Spleen (tissue), 11 donors: ENCODE measurements at regions not wholly inside any gene's neighbourhood (a gene's known extent, or its start where the extent isn't known, plus 50 kb on each side); places are given as distances from the start of the nearest gene placed in this dataset.

Experiments
- DNase-seq: peaks from one replicate; pipeline ENCODE4 v3.0.0-alpha.2; 2020
- H3K27ac ChIP-seq, 8 donors: fragments of 200-600 bp; sonication (generic) in 7 of 8; 1 replicate in 4 of 8; 2 replicates in 4 of 8; pipeline versions ENCODE4 v1.5.0 to v1.8.0; 2016 to 2021; ENCODE audit warnings: inconsistent platforms in 4 of 8, mild to moderate bottlenecking in 4 of 8, moderate library complexity in 1 of 8
- H3K27me3 ChIP-seq, 7 donors: fragments of 200-600 bp; sonication (generic) in 6 of 7; replicated peaks in 1 of 7; 1 replicate in 4 of 7; 2 replicates in 3 of 7; pipeline versions ENCODE4 v1.5.0 to v1.8.0; 2016 to 2021; ENCODE audit warnings: inconsistent platforms in 3 of 7, mild to moderate bottlenecking in 1 of 7
- H3K36me3 ChIP-seq, 6 donors: fragments of 200-600 bp; sonication (generic) in 5 of 6; 1 replicate in 4 of 6; 2 replicates in 2 of 6; pipeline versions ENCODE4 v1.5.0 to v1.8.0; 2016 to 2021; ENCODE audit warnings: inconsistent platforms in 2 of 6
- H3K4me1 ChIP-seq, 6 donors: fragments of 200-600 bp; sonication (generic) in 5 of 6; 1 replicate in 3 of 6; 2 replicates in 3 of 6; pipeline versions ENCODE4 v1.5.0 to v1.8.0; 2016 to 2021; ENCODE audit warnings: inconsistent platforms in 3 of 6
- H3K4me3 ChIP-seq, 8 donors: fragments of 200-600 bp; sonication (generic) in 7 of 8; 1 replicate in 4 of 8; 2 replicates in 4 of 8; pipeline versions ENCODE4 v1.5.0 to v1.8.0; 2016 to 2021; ENCODE audit warnings: inconsistent platforms in 4 of 8, mild to moderate bottlenecking in 4 of 8, moderate library complexity in 2 of 8
- H3K9me3 ChIP-seq, 8 donors: fragments of 200-600 bp; sonication (generic) in 7 of 8; 1 replicate in 4 of 8; 2 replicates in 4 of 8; pipeline versions ENCODE4 v1.5.0 to v1.8.0; 2016 to 2021; ENCODE audit warnings: inconsistent platforms in 4 of 8
- CTCF ChIP-seq, 11 experiments: fragments of 200-600 bp in 7 of 11; fragments of 450-650 bp in 4 of 11; sonication (generic) in 4 of 11; IDR thresholded peaks in 8 of 11; conservative IDR thresholded peaks in 3 of 11; 1 replicate in 7 of 11; 2 replicates in 4 of 11; pipeline versions ENCODE4 v1.4.0 to v1.8.0; 2016 to 2021; ENCODE audit warnings: antibody characterized with exemption in 11 of 11, inconsistent platforms in 4 of 11, mild to moderate bottlenecking in 1 of 11
- POLR2A ChIP-seq, 3 donors: fragments of 450-650 bp; IDR thresholded peaks; one replicate each; pipeline ENCODE4 v1.5.1; 2017; ENCODE audit warnings: antibody characterized with exemption in 3 of 3, mild to moderate bottlenecking in 1 of 3
- POLR2AphosphoS5 ChIP-seq, 3 donors: sonication (generic); formaldehyde crosslinking; IDR thresholded peaks; one replicate each; pipeline ENCODE4 v1.5.1; 2017; ENCODE audit warnings: antibody characterized with exemption in 3 of 3
- WGBS, 5 donors: extraction: QIAGEN DNeasy Blood & Tissue Kit in 3 of 5; methylation state at CpG; one replicate each; pipeline versions ENCODE4 v1.1.5 to v1.1.7; 2013 to 2018; 5-methylcytosine and 5-hydroxymethylcytosine counted together
- intact Hi-C: fragments of 100-400 bp; cut with DNase I; formaldehyde crosslinking; loops from one replicate; pipeline ENCODE4 v1.15.0; 2023; ENCODE audit warnings: low total_unique reads
- donor health status: healthy with polysubstance abuse.
- donor health status: DM: no; HTN: no; CAD: no; lungs with moderate emphysema.
- donor health status: DM: no; HTN: no; CAD: no.
- donor health status: Bipolar disorder and iron deficiency.
- donor health status: healthy.
- donor health status: DM: no; HTN: no; CAD: no.
- donor health status: DM: yes; HTN: yes; CAD: no.

GRCh38 chr1:193394336-193394735 lies 207.9 kb upstream of the B3GALT2 start:
- intact Hi-C loops: no loop called here
- TF ChIP-seq CTCF (IDR thresholded peaks at IDR 0.05 in 8 of 11, conservative IDR thresholded peaks at IDR 0.05 in 3 of 11): no peak
- no peak for TF ChIP-seq POLR2AphosphoS5 (IDR thresholded peaks at IDR 0.05)
- no peak for TF ChIP-seq POLR2A (IDR thresholded peaks at IDR 0.05)
- no peaks in the 10 kb centered on the region for H3K4me1 ChIP-seq
- WGBS, 5 donors: 79 to 100% (median 94%) methylated on average over 1 of the region's 1 CpG
- DNase-seq: no peak
- H3K9me3 ChIP-seq: no peaks in the 10 kb centered on the region
- no peak overlapping the region for H3K4me3 ChIP-seq
- H3K27ac ChIP-seq: no peak overlapping the region
- H3K27me3 ChIP-seq: no peaks in the 10 kb centered on the region
- no peaks in the 10 kb centered on the region for H3K36me3 ChIP-seq

- Histone ChIP-seq H3K9me3 (no peaks in the 10 kb centered on the region), H3K27ac (no peak overlapping the region), H3K27me3 (no peaks in the 10 kb centered on the region), H3K4me3 (no peak overlapping the region), H3K36me3 (no peaks in the 10 kb centered on the region), H3K4me1 (no peaks in the 10 kb centered on the region)
- WGBS, 5 donors: 81 to 92% (median 89%) methylated on average over 1 of the region's 1 CpG
- DNase-seq: no peak
- intact Hi-C loops: no loop called here
- TF ChIP-seq POLR2AphosphoS5 (IDR thresholded peaks at IDR 0.05) (no peak), CTCF (IDR thresholded peaks at IDR 0.05 in 8 of 11, conservative IDR thresholded peaks at IDR 0.05 in 3 of 11) (no peak), POLR2A (IDR thresholded peaks at IDR 0.05) (no peak)
Measured at GRCh38 chr1:193392686-193393085, 206.3 kb upstream of the B3GALT2 start.

- 94 to 99% (median 97%) methylated on average over 5 of the region's 5 CpGs for WGBS, 5 donors
- intact Hi-C loops: no loop called here
- TF ChIP-seq POLR2A (IDR thresholded peaks at IDR 0.05) (no peak), CTCF (IDR thresholded peaks at IDR 0.05 in 8 of 11, conservative IDR thresholded peaks at IDR 0.05 in 3 of 11) (no peak)
- Histone ChIP-seq H3K9me3 (no peaks in the 10 kb centered on the region), H3K4me1 (no peaks in the 10 kb centered on the region), H3K27ac (no peak overlapping the region), H3K27me3 (no peaks in the 10 kb centered on the region), H3K36me3 (no peaks in the 10 kb centered on the region), H3K4me3 (no peak overlapping the region)
- DNase-seq: no peak
Measured at GRCh38 chr1:193388683-193389082, 202.3 kb upstream of the B3GALT2 start.

GRCh38 chr1:193388165-193388564 lies 201.8 kb upstream of the B3GALT2 start:
- WGBS, 5 donors: 91 to 95% (median 93%) methylated on average over 4 of the region's 4 CpGs
- no peak overlapping the region for H3K4me3 ChIP-seq
- no peaks in the 10 kb centered on the region for H3K9me3 ChIP-seq
- no peaks in the 10 kb centered on the region for H3K36me3 ChIP-seq
- H3K27me3 ChIP-seq: no peaks in the 10 kb centered on the region
- H3K4me1 ChIP-seq: no peaks in the 10 kb centered on the region
- DNase-seq: no peak
- TF ChIP-seq CTCF (IDR thresholded peaks at IDR 0.05 in 8 of 11, conservative IDR thresholded peaks at IDR 0.05 in 3 of 11): no peak
- no peak for TF ChIP-seq POLR2A (IDR thresholded peaks at IDR 0.05)
- no peak for TF ChIP-seq POLR2AphosphoS5 (IDR thresholded peaks at IDR 0.05)
- no peak overlapping the region for H3K27ac ChIP-seq
- intact Hi-C loops: no loop called here
